Mucosa of gallbladder (tissue), 1 donor: ENCODE measurements at regions not wholly inside any gene's neighbourhood (a gene's known extent, or its start where the extent isn't known, plus 50 kb on each side); places are given as distances from the start of the nearest gene placed in this dataset.

Experiments
- DNase-seq: peaks from one replicate; pipeline ENCODE4 v3.0.0-alpha.2; 2020; ENCODE audit warnings: low spot score
- donor health status: DM: no; HTN: no; CAD: no.

GRCh38 chr5:173527671-173528070, 88.8 kb downstream of the BOD1 start:
- DNase-seq = no peak

- no peak for DNase-seq
These were observed 92.3 kb downstream of the BOD1 start for GRCh38 chr5:173524136-173524535.

GRCh38 chr5:173523388-173523787, 93.1 kb downstream of the BOD1 start:
- no peak for DNase-seq

GRCh38 chr5:173522518-173522917, 93.9 kb downstream of the BOD1 start:
- no peak for DNase-seq

GRCh38 chr5:173518856-173519255, 97.6 kb downstream of the BOD1 start:
- no peak for DNase-seq

- DNase-seq = no peak
These were observed 98.8 kb downstream of the BOD1 start for GRCh38 chr5:173517648-173518047.

GRCh38 chr5:173515526-173515925, 100.9 kb downstream of the BOD1 start:
- DNase-seq = no peak

- DNase-seq = no peak
These were observed 101.8 kb downstream of the BOD1 start for GRCh38 chr5:173514661-173515060.

- DNase-seq = no peak
These were observed 102.9 kb downstream of the BOD1 start for GRCh38 chr5:173513521-173513991.

GRCh38 chr5:173512637-173513435, 103.6 kb downstream of the BOD1 start:
- DNase-seq = no peak

GRCh38 chr5:173509060-173509459, 107.4 kb downstream of the BOD1 start:
- no peak for DNase-seq

- no peak for DNase-seq
These were observed 109.3 kb downstream of the BOD1 start for GRCh38 chr5:173507171-173507570.

- DNase-seq = no peak
These were observed 110.8 kb downstream of the BOD1 start for GRCh38 chr5:173505634-173506033.

GRCh38 chr5:173501922-173502321, 114.5 kb downstream of the BOD1 start:
- DNase-seq = no peak

GRCh38 chr5:173501271-173501670, 115.2 kb downstream of the BOD1 start:
- no peak for DNase-seq

- no peak for DNase-seq
These were observed 116.3 kb downstream of the BOD1 start for GRCh38 chr5:173500213-173500560.

GRCh38 chr5:173499471-173500212, 116.8 kb downstream of the BOD1 start:
- no peak for DNase-seq

- DNase-seq = no peak
These were observed 117.5 kb downstream of the BOD1 start for GRCh38 chr5:173498739-173499470.

- peak; percentile 45 for DNase-seq
These were observed 118.2 kb downstream of the BOD1 start for GRCh38 chr5:173498286-173498685.

GRCh38 chr5:173497685-173498084, 118.8 kb downstream of the BOD1 start:
- no peak for DNase-seq

- no peak for DNase-seq
These were observed 119.6 kb downstream of the BOD1 start for GRCh38 chr5:173496883-173497255.

GRCh38 chr5:173496129-173496882, 120.1 kb downstream of the BOD1 start:
- no peak for DNase-seq
